SK-N-SH (cell line): ENCODE measurements at regions not wholly inside any gene's neighbourhood (a gene's known extent, or its start where the extent isn't known, plus 50 kb on each side); places are given as distances from the start of the nearest gene placed in this dataset.

Experiments
- CTCF ChIA-PET: fragments of 300-600, 350-600 bp; formaldehyde crosslinking; extraction: SDS; loops from one replicate; lab custom pipeline; 2021; lab: Yijun Ruan, JAX
- POLR2A ChIA-PET: fragments of 350-600 bp; sonication (Branson Sonifier 250); formaldehyde crosslinking; extraction: SDS; loops from one replicate; lab custom pipeline; 2020; ENCODE audit warnings: antibody characterized with exemption, inconsistent platforms; lab: Yijun Ruan, JAX
- DNase-seq: peaks from one replicate; pipeline ENCODE4 v3.0.0; 2012
- H2AFZ ChIP-seq: fragments of 200-600 bp; sonication (generic); 2 replicates; pipeline ENCODE4 v1.8.1; 2016; ENCODE audit warnings: antibody characterized with exemption, mild to moderate bottlenecking, low read depth
- H3F3A ChIP-seq: fragments of 200-600 bp; sonication (generic); replicated peaks from 2 replicates; pipeline ENCODE3; 2016; ENCODE audit warnings: antibody characterized with exemption, mild to moderate bottlenecking; ENCODE audit not compliant: insufficient read depth
- H3K27ac ChIP-seq, 2 experiments: fragments of 200-500 bp in 1 of 2; fragments of 200-600 bp in 1 of 2; sonication (Bioruptor generic) in 1 of 2; sonication (generic), shearing (Covaris generic) in 1 of 2; 2 replicates each; pipeline versions ENCODE4 v1.5.1 to v1.6.1; 2014 to 2016; ENCODE audit warnings: low read depth in 2 of 2, inconsistent platforms in 1 of 2, low read length in 1 of 2, mild to moderate bottlenecking in 1 of 2, mixed read lengths in 1 of 2
- H3K27me3 ChIP-seq: fragments of 200-600 bp; sonication (generic), shearing (Covaris generic); 2 replicates; pipeline ENCODE4 v1.6.1; 2016; ENCODE audit warnings: mixed run types; ENCODE audit not compliant: insufficient read depth
- H3K36me3 ChIP-seq, 2 experiments: fragments of 200-500 bp in 1 of 2; fragments of 200-600 bp in 1 of 2; sonication (Bioruptor generic) in 1 of 2; sonication (generic) in 1 of 2; replicated peaks in 1 of 2; 2 replicates each; pipeline versions ENCODE3 to v1.5.1; 2014 to 2016; ENCODE audit warnings: low read length in 1 of 2, mild to moderate bottlenecking in 1 of 2; ENCODE audit not compliant: insufficient read depth in 2 of 2, control insufficient read depth in 1 of 2
- H3K4me1 ChIP-seq, 2 experiments: fragments of 200-500 bp in 1 of 2; fragments of 200-600 bp in 1 of 2; sonication (Bioruptor generic) in 1 of 2; sonication (generic), shearing (Covaris generic) in 1 of 2; 2 replicates each; pipeline versions ENCODE4 v1.5.1 to v1.6.1; 2014 to 2016; ENCODE audit warnings: low read depth in 1 of 2, low read length in 1 of 2, mixed run types in 1 of 2; ENCODE audit not compliant: insufficient read depth in 2 of 2, control insufficient read depth in 1 of 2
- H3K4me2 ChIP-seq: fragments of 200-600 bp; sonication (generic), shearing (Covaris generic); 2 replicates; pipeline ENCODE4 v1.6.1; 2017; ENCODE audit warnings: mixed run types
- H3K4me3 ChIP-seq, 2 experiments: fragments of 200-500 bp in 1 of 2; fragments of 200-600 bp in 1 of 2; sonication (Bioruptor generic) in 1 of 2; sonication (generic), shearing (Covaris generic) in 1 of 2; 2 replicates each; pipeline versions ENCODE4 v1.5.1 to v1.8.1; 2014 to 2016; ENCODE audit warnings: low read depth in 2 of 2, inconsistent platforms in 1 of 2, low read length in 1 of 2, mild to moderate bottlenecking in 1 of 2, mixed read lengths in 1 of 2, moderate library complexity in 1 of 2
- H3K79me2 ChIP-seq: fragments of 200-600 bp; sonication (generic); 2 replicates; pipeline ENCODE4 v1.8.1; 2017; ENCODE audit warnings: mild to moderate bottlenecking; ENCODE audit not compliant: insufficient read depth
- H3K9ac ChIP-seq: fragments of 200-600 bp; sonication (generic); 2 replicates; pipeline ENCODE4 v1.6.1; 2017; ENCODE audit warnings: mixed run types
- H3K9me2 ChIP-seq: fragments of 200-600 bp; sonication (generic); 2 replicates; pipeline ENCODE4 v1.6.1; 2017; ENCODE audit warnings: mixed run types
- H3K9me3 ChIP-seq: fragments of 200-600 bp; sonication (generic); 2 replicates; pipeline ENCODE4 v1.6.1; 2017; ENCODE audit warnings: mixed run types, mild to moderate bottlenecking, moderate library complexity
- H4K20me1 ChIP-seq: fragments of 200-600 bp; sonication (generic); 2 replicates; pipeline ENCODE4 v1.6.1; 2017; ENCODE audit warnings: mild to moderate bottlenecking, mixed run types; ENCODE audit not compliant: insufficient read depth
- CTCF ChIP-seq: fragments of 200-600 bp; sonication (generic); IDR thresholded peaks from 2 replicates; pipeline ENCODE4 v1.6.1; 2017; ENCODE audit warnings: antibody characterized with exemption, mild to moderate bottlenecking, moderate library complexity
- ELF1 ChIP-seq: IDR thresholded peaks from 2 replicates; pipeline ENCODE4 v1.4.0; 2012
- EZH2phosphoT487 ChIP-seq: fragments of 200-600 bp; sonication (generic); IDR thresholded peaks from 2 replicates; pipeline ENCODE4 v1.6.1; 2017; ENCODE audit warnings: low read depth, mixed run types, mild to moderate bottlenecking, antibody characterized with exemption, moderate library complexity, borderline replicate concordance
- FOSL2 ChIP-seq: IDR thresholded peaks from 2 replicates; pipeline ENCODE4 v1.4.0; 2012; ENCODE audit warnings: low read depth, mild to moderate bottlenecking, moderate library complexity, borderline replicate concordance
- GABPA ChIP-seq: IDR thresholded peaks from 2 replicates; pipeline ENCODE4 v1.4.0; 2012; ENCODE audit warnings: low read depth, mild to moderate bottlenecking
- IRF3 ChIP-seq: fragments of 150-350 bp; IDR thresholded peaks from 2 replicates; pipeline ENCODE4 v1.6.1; 2016; ENCODE audit warnings: mild to moderate bottlenecking, low read depth, low read length
- JUND ChIP-seq: IDR thresholded peaks from 2 replicates; pipeline ENCODE4 v1.4.0; 2012
- MEF2A ChIP-seq: IDR thresholded peaks from 2 replicates; pipeline ENCODE4 v1.4.0; 2012; ENCODE audit warnings: low read depth, borderline replicate concordance
- NRF1 ChIP-seq: IDR thresholded peaks from 2 replicates; pipeline ENCODE4 v1.6.1; 2012; ENCODE audit warnings: low read depth, mild to moderate bottlenecking, low read length
- RAD21 ChIP-seq: IDR thresholded peaks from 2 replicates; pipeline ENCODE4 v1.6.1; 2012; ENCODE audit warnings: mild to moderate bottlenecking, low read length
- REST ChIP-seq: IDR thresholded peaks from 2 replicates; pipeline ENCODE4 v1.6.1; 2012; ENCODE audit warnings: mild to moderate bottlenecking, low read depth, low read length, moderate library complexity
- RXRA ChIP-seq: IDR thresholded peaks from 2 replicates; pipeline ENCODE4 v1.4.0; 2012; ENCODE audit warnings: low read depth, mild to moderate bottlenecking, borderline replicate concordance
- SIN3A ChIP-seq: IDR thresholded peaks from 2 replicates; pipeline ENCODE4 v1.6.1; 2012; ENCODE audit warnings: low read depth, mild to moderate bottlenecking, low read length, moderate library complexity, borderline replicate concordance
- TAF1 ChIP-seq: IDR thresholded peaks from 2 replicates; pipeline ENCODE4 v1.6.1; 2012; ENCODE audit warnings: low read depth, mild to moderate bottlenecking, low read length, moderate library complexity, borderline replicate concordance
- USF1 ChIP-seq: IDR thresholded peaks from 2 replicates; pipeline ENCODE4 v1.4.0; 2012; ENCODE audit warnings: low read depth, borderline replicate concordance
- YY1 ChIP-seq: IDR thresholded peaks from 2 replicates; pipeline ENCODE4 v1.4.0; 2012; ENCODE audit warnings: low read depth, mild to moderate bottlenecking
- WGBS: methylation state at CpG from one replicate; pipeline ENCODE4 v1.1.6; 2017; ENCODE audit warnings: low lambda C conversion rate; 5-methylcytosine and 5-hydroxymethylcytosine counted together

- CTCF ChIA-PET: interaction anchor here (3.0 kb wide), 1 partner anchor 65 kb away, joined by 8 read pairs; no protein-coding TSS in a partner anchor
- Histone ChIP-seq H3F3A (peaks cover 3% of the 10 kb centered on the region), H3K9me2 (no peaks in the 10 kb centered on the region), H2AFZ (no peak overlapping the region), H3K9me3 (no peaks in the 10 kb centered on the region; the same call in 1 of the 2 replicates), H3K27ac (no peak overlapping the region), H3K79me2 (no peaks in the 10 kb centered on the region), H3K4me2 (no peak overlapping the region; the same call in 1 of the 2 replicates), H3K27me3 (no peaks in the 10 kb centered on the region), H3K4me1 (no peaks in the 10 kb centered on the region; a peak in 2 of 4 replicates), H3K36me3 (no peaks in the 10 kb centered on the region), H4K20me1 (no peaks in the 10 kb centered on the region), H3K4me3 (no peak overlapping the region), H3K9ac (no peak overlapping the region)
- WGBS: 49% methylated on average over 1 of the region's 1 CpG
- TF ChIP-seq ELF1 (no peak), NRF1 (no peak), FOSL2 (no peak), MEF2A (no peak), YY1 (no peak), JUND (no peak), GABPA (no peak), SIN3A (no peak), TAF1 (no peak), RXRA (no peak), IRF3 (no peak), EZH2phosphoT487 (no peak), USF1 (no peak), RAD21 (no peak)
- DNase-seq: no peak
- POLR2A ChIA-PET: no interaction called here
These were observed 127.3 kb downstream of the TBX19 start for GRCh38 chr1:168407832-168408538.

- Histone ChIP-seq H3K9ac (no peak overlapping the region), H3K36me3 (no peaks in the 10 kb centered on the region), H3K4me3 (no peak overlapping the region), H3K27me3 (no peaks in the 10 kb centered on the region), H3K4me1 (no peaks in the 10 kb centered on the region; a peak in 2 of 4 replicates), H3F3A (peaks cover 3% of the 10 kb centered on the region)
- POLR2A ChIA-PET: no interaction called here
- DNase-seq: no peak
- CTCF ChIA-PET: interaction anchor here (1.0 to 3.0 kb wide), 3 partner anchors 14 to 64 kb away, joined by 3 to 8 read pairs (median 4); no protein-coding TSS in a partner anchor
- 54% methylated on average over 3 of the region's 3 CpGs for WGBS
- TF ChIP-seq CTCF: no peak
- TF ChIP-seq IRF3: no peak
- no peak for TF ChIP-seq REST
- TF ChIP-seq USF1: no peak
- TF ChIP-seq, all 33 proteins: peak for 0
- no peaks in the 10 kb centered on the region for H4K20me1 ChIP-seq
- H3K9me2 ChIP-seq: no peaks in the 10 kb centered on the region
- no peaks in the 10 kb centered on the region for H3K79me2 ChIP-seq
- H3K4me2 ChIP-seq: no peak overlapping the region
- no peak overlapping the region for H3K27ac ChIP-seq
- no peak overlapping the region for H2AFZ ChIP-seq
- H3K9me3 ChIP-seq: no peaks in the 10 kb centered on the region; the same call in 1 of the 2 replicates
These were observed 125.4 kb downstream of the TBX19 start for GRCh38 chr1:168405906-168406549.
